PC-3 (cell line): ENCODE measurements at regions not wholly inside any gene's neighbourhood (a gene's known extent, or its start where the extent isn't known, plus 50 kb on each side); places are given as distances from the start of the nearest gene placed in this dataset.

Experiments
- ATAC-seq: fragments of 200-7000 bp; cut with Tn5 transposase; 2 replicates; pipeline ENCODE4 v1.9.1; 2020; ENCODE audit warnings: mild to moderate bottlenecking, moderate library complexity
- BruUV-seq: library from RNA; stranded (reverse); fragments of 400-500 nt; replicated peaks from 2 replicates; lab custom pipeline; 2021; lab: Mats Ljungman, UMichigan
- CTCF ChIA-PET: fragments of 300-600 bp; sonication (Branson Sonifier 250); formaldehyde crosslinking; loops from one replicate; lab custom pipeline; 2022; ENCODE audit warnings: antibody characterized with exemption; lab: Charles Lee
- POLR2A ChIA-PET: fragments of 300-600 bp; sonication (Branson Sonifier 250); formaldehyde crosslinking; loops from one replicate; lab custom pipeline; 2022; ENCODE audit warnings: antibody characterized with exemption; ENCODE audit not compliant: unreplicated experiment; lab: Charles Lee
- DNase-seq: peaks from one replicate; pipeline ENCODE4 v3.0.0-alpha.2; 2015
- H2AFZ ChIP-seq: fragments of 300-600 bp; sonication (generic); 2 replicates; pipeline ENCODE4 v1.6.0; 2016; ENCODE audit warnings: antibody characterized with exemption, low read length
- H3F3A ChIP-seq: fragments of 300-600 bp; sonication (generic); one replicate; pipeline ENCODE4 v1.6.0; 2017; ENCODE audit warnings: antibody characterized with exemption, low read length, control low read depth, mild to moderate bottlenecking; ENCODE audit not compliant: unreplicated experiment
- H3K27ac ChIP-seq: fragments of 300-600 bp; sonication (generic); 2 replicates; pipeline ENCODE4 v1.5.1; 2016; ENCODE audit warnings: mild to moderate bottlenecking, low read length
- H3K27me3 ChIP-seq: fragments of 300-600 bp; sonication (generic); 2 replicates; pipeline ENCODE4 v1.6.1; 2016; ENCODE audit warnings: low read length, mixed read lengths
- H3K36me3 ChIP-seq: fragments of 300-600 bp; sonication (generic); 2 replicates; pipeline ENCODE4 v1.6.1; 2016; ENCODE audit warnings: low read depth, mixed run types, low read length, mixed read lengths
- H3K4me1 ChIP-seq: fragments of 300-600 bp; sonication (generic); 2 replicates; pipeline ENCODE4 v1.5.1; 2016; ENCODE audit warnings: low read length; ENCODE audit not compliant: insufficient read depth
- H3K4me2 ChIP-seq: fragments of 300-600 bp; sonication (generic); 2 replicates; pipeline ENCODE4 v1.6.0; 2016; ENCODE audit warnings: low read length
- H3K4me3 ChIP-seq: fragments of 300-600 bp; sonication (generic); 2 replicates; pipeline ENCODE4 v1.5.1; 2016; ENCODE audit warnings: mild to moderate bottlenecking, low read length, mixed read lengths
- H3K79me2 ChIP-seq: fragments of 300-600 bp; sonication (generic); 2 replicates; pipeline ENCODE4 v1.6.1; 2017; ENCODE audit warnings: low read length, mixed read lengths
- H3K9ac ChIP-seq: fragments of 300-600 bp; sonication (generic); 2 replicates; pipeline ENCODE4 v1.6.0; 2016; ENCODE audit warnings: mild to moderate bottlenecking, low read length
- H3K9me2 ChIP-seq: fragments of 300-600 bp; sonication (generic); replicated peaks from 2 replicates; pipeline ENCODE4 v1.6.1; 2016; ENCODE audit warnings: mixed run types, low read length, mixed read lengths
- H3K9me3 ChIP-seq: fragments of 300-600 bp; sonication (generic); 2 replicates; pipeline ENCODE4 v1.6.1; 2016; ENCODE audit warnings: low read length, mixed read lengths
- H4K20me1 ChIP-seq: fragments of 300-600 bp; sonication (generic); 2 replicates; pipeline ENCODE4 v1.6.1; 2016; ENCODE audit warnings: low read length, mixed read lengths
- EZH2 ChIP-seq: fragments of 300-600 bp; sonication (generic); IDR thresholded peaks from one replicate; pipeline ENCODE4 v1.6.1; 2017; ENCODE audit warnings: antibody characterized with exemption, mild to moderate bottlenecking, low read length; ENCODE audit not compliant: unreplicated experiment
- EZH2phosphoT487 ChIP-seq: fragments of 300-600 bp; sonication (generic); IDR thresholded peaks from 2 replicates; pipeline ENCODE4 v1.6.1; 2018; ENCODE audit warnings: mild to moderate bottlenecking, antibody characterized with exemption, low read length, borderline replicate concordance
- intact Hi-C: fragments of 100-400 bp; cut with micrococcal nuclease; formaldehyde crosslinking; loops from 2 replicates; pipeline ENCODE4 v1.9.0; 2023
- TF ChIP-seq, protein P1 (sequence below): fragments of 300-600 bp; sonication (generic); conservative IDR thresholded peaks from 2 replicates; pipeline ENCODE4 v1.5.1; 2017; ENCODE audit warnings: antibody characterized with exemption, low read depth, mild to moderate bottlenecking, low read length

DNA sequence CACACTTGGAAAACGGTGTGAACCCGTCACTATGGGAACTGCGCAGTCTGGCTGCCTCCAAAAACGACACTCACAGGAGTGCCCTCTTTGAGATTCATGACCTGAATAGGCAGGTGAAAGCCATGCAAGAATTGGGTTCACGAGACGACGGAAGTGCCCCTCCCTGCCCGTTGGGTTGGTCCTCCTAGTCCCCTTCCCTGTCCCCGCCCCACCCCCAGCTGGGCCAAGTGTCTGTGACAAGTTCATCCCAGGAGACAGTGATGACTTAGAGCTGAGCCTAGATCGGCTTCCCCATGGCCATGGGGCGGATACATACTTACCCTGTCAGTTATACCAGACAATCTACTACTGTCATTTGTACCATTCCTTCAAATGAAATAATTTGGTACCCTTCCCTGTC is 1137.7 kb upstream of the CHAC2 start:
- no peaks in the 10 kb centered on the region for H3K27me3 ChIP-seq
- BruUV-seq: no TSS peak
- no peak overlapping the region for H2AFZ ChIP-seq

DNA sequence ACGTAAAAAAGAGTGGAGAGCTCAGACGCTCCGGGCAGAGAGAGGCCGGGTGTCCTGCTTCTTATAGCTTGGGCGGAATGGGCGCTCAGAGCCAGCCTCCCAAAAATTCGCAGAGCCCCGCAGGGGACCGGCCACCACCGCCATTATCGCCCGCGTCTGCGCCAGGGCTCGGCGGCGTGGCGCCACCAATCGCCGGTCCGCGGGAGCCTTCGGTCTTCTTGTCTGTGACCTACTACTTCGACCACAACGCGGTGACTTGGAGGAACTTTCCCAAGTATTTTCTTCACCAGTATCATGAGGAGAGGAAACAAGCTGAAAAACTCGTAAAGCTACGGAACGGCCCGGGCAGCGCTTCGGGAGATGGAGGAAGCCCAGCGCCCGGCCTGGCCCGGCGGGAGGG is 1138.1 kb upstream of the CHAC2 start:
- Histone ChIP-seq H2AFZ (no peak overlapping the region), H4K20me1 (no peaks in the 10 kb centered on the region), H3K27me3 (no peaks in the 10 kb centered on the region), H3K79me2 (no peaks in the 10 kb centered on the region), H3K4me1 (no peaks in the 10 kb centered on the region), H3K36me3 (no peaks in the 10 kb centered on the region), H3F3A (no peaks in the 10 kb centered on the region), H3K27ac (no peak overlapping the region), H3K9me3 (no peaks in the 10 kb centered on the region), H3K9me2 (no peaks in the 10 kb centered on the region), H3K9ac (no peak overlapping the region), H3K4me3 (no peak overlapping the region), H3K4me2 (no peak overlapping the region)
- ChIA-PET POLR2A (no interaction called here), CTCF (no interaction called here)
- intact Hi-C loops: no loop called here
- no TSS peak for BruUV-seq
- TF ChIP-seq, protein P1, sequence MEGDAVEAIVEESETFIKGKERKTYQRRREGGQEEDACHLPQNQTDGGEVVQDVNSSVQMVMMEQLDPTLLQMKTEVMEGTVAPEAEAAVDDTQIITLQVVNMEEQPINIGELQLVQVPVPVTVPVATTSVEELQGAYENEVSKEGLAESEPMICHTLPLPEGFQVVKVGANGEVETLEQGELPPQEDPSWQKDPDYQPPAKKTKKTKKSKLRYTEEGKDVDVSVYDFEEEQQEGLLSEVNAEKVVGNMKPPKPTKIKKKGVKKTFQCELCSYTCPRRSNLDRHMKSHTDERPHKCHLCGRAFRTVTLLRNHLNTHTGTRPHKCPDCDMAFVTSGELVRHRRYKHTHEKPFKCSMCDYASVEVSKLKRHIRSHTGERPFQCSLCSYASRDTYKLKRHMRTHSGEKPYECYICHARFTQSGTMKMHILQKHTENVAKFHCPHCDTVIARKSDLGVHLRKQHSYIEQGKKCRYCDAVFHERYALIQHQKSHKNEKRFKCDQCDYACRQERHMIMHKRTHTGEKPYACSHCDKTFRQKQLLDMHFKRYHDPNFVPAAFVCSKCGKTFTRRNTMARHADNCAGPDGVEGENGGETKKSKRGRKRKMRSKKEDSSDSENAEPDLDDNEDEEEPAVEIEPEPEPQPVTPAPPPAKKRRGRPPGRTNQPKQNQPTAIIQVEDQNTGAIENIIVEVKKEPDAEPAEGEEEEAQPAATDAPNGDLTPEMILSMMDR: no peak
- TF ChIP-seq EZH2 (no peak), EZH2phosphoT487 (no peak)
- ATAC-seq: no peak
- no peak for DNase-seq

More for the DNA sequence above, 1137.7 kb upstream of the CHAC2 start:
- ChIA-PET POLR2A (no interaction called here), CTCF (no interaction called here)
- intact Hi-C loops: no loop called here
- H4K20me1 ChIP-seq: no peaks in the 10 kb centered on the region
- DNase-seq (no peak), ATAC-seq (no peak)
- TF ChIP-seq, protein P1: no peak
- no peak for TF ChIP-seq EZH2phosphoT487
- TF ChIP-seq EZH2: no peak
- no peak overlapping the region for H3K27ac ChIP-seq
- no peaks in the 10 kb centered on the region for H3K4me1 ChIP-seq
- H3K79me2 ChIP-seq: no peaks in the 10 kb centered on the region
- no peaks in the 10 kb centered on the region for H3F3A ChIP-seq
- H3K9ac ChIP-seq: no peak overlapping the region
- H3K4me3 ChIP-seq: no peak overlapping the region
- no peaks in the 10 kb centered on the region for H3K36me3 ChIP-seq
- no peak overlapping the region for H3K4me2 ChIP-seq
- no peaks in the 10 kb centered on the region for H3K9me3 ChIP-seq
- H3K9me2 ChIP-seq: no peaks in the 10 kb centered on the region

DNA sequence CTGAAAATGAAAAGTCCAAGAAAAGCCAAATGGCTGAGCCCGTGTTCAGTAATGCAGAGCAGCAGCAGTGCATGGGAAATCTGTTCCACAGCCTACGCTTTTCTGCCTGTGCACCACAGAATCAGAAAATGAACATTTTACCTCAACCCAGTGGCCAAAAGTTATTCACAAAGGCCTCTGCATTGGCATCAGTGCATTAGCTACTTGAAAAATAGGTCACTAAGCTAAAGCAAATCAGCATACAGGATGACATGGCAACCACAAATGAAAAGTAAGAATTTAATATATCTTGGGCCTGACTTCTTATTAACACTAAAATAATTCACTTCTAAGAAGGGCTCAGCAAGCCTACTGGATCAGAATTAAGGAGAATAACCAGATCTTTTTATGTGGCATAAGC is 1145.3 kb upstream of the CHAC2 start:
- BruUV-seq: no TSS peak

More for the DNA sequence above, 1145.3 kb upstream of the CHAC2 start:
- Histone ChIP-seq H3K9ac (no peak overlapping the region), H3K9me2 (no peaks in the 10 kb centered on the region), H3K4me2 (no peak overlapping the region), H2AFZ (no peak overlapping the region), H3K4me3 (no peak overlapping the region), H3K27me3 (no peaks in the 10 kb centered on the region), H4K20me1 (no peaks in the 10 kb centered on the region), H3F3A (no peaks in the 10 kb centered on the region), H3K79me2 (no peaks in the 10 kb centered on the region), H3K27ac (no peak overlapping the region), H3K9me3 (no peaks in the 10 kb centered on the region), H3K4me1 (no peaks in the 10 kb centered on the region), H3K36me3 (no peaks in the 10 kb centered on the region)
- ChIA-PET CTCF (no interaction called here), POLR2A (no interaction called here)
- intact Hi-C loops: no loop called here
- DNase-seq (no peak), ATAC-seq (no peak)
- TF ChIP-seq, protein P1: no peak
- TF ChIP-seq EZH2phosphoT487: no peak
- TF ChIP-seq EZH2: no peak
